Liver (tissue), 8 donors: ENCODE measurements at regions not wholly inside any gene's neighbourhood (a gene's known extent, or its start where the extent isn't known, plus 50 kb on each side); places are given as distances from the start of the nearest gene placed in this dataset.

Experiments used
- DNase-seq: peaks from one replicate; pipeline ENCODE4 v3.0.0-alpha.2; 2017; ENCODE audit warnings: low spot score
- H3K27ac ChIP-seq, 2 donors: one replicate each; pipeline ENCODE4 v1.7.0; 2013; ENCODE audit warnings: inconsistent platforms in 2 of 2, low read length in 2 of 2, control low read depth in 1 of 2, low read depth in 1 of 2, mild to moderate bottlenecking in 1 of 2
- H3K27me3 ChIP-seq, 4 donors: one replicate each; pipeline versions ENCODE4 v1.6.1 to v1.7.0; 2013; ENCODE audit warnings: low read length in 3 of 4, inconsistent platforms in 1 of 4, mild to moderate bottlenecking in 1 of 4, moderate library complexity in 1 of 4; ENCODE audit not compliant: control insufficient read depth in 4 of 4, insufficient read depth in 4 of 4
- H3K36me3 ChIP-seq, 4 donors: one replicate each; pipeline versions ENCODE4 v1.6.1 to v1.7.0; 2013; ENCODE audit warnings: low read length in 3 of 4, mild to moderate bottlenecking in 3 of 4, low read depth in 1 of 4, moderate library complexity in 1 of 4; ENCODE audit not compliant: control insufficient read depth in 4 of 4, insufficient read depth in 3 of 4
- H3K4me1 ChIP-seq, 4 donors: one replicate each; pipeline versions ENCODE4 v1.6.1 to v1.7.0; 2013; ENCODE audit warnings: low read length in 3 of 4, mild to moderate bottlenecking in 3 of 4, moderate library complexity in 1 of 4; ENCODE audit not compliant: control insufficient read depth in 4 of 4, insufficient read depth in 4 of 4
- H3K4me3 ChIP-seq, 3 donors: one replicate each; pipeline versions ENCODE4 v1.6.1 to v1.7.0; 2013; ENCODE audit warnings: low read length in 3 of 3, control low read depth in 1 of 3, low read depth in 1 of 3, mild to moderate bottlenecking in 1 of 3
- H3K9ac ChIP-seq, 2 donors: one replicate each; pipeline ENCODE4 v1.7.0; 2013; ENCODE audit warnings: low read length in 2 of 2, mild to moderate bottlenecking in 2 of 2, moderate library complexity in 2 of 2, control low read depth in 1 of 2, low read depth in 1 of 2
- H3K9me3 ChIP-seq, 4 donors: one replicate each; pipeline versions ENCODE4 v1.6.1 to v1.7.0; 2013; ENCODE audit warnings: low read length in 3 of 4; ENCODE audit not compliant: control insufficient read depth in 4 of 4
- ATF3 ChIP-seq: IDR thresholded peaks from 2 replicates; pipeline ENCODE4 v1.6.1; 2016; ENCODE audit warnings: antibody characterized with exemption
- CTCF ChIP-seq: fragments of 150-350 bp; IDR thresholded peaks from 2 replicates; pipeline ENCODE4 v1.5.1; 2017; ENCODE audit warnings: improper control_type of control experiment, low read depth, low read length; ENCODE audit not compliant: missing input control
- EGR1 ChIP-seq, 2 donors: IDR thresholded peaks; 2 replicates each; pipeline ENCODE4 v1.6.1; 2016 to 2018; ENCODE audit warnings: antibody characterized with exemption in 2 of 2, low read depth in 2 of 2
- FOXA1 ChIP-seq: IDR thresholded peaks from 2 replicates; pipeline ENCODE4 v1.6.1; 2016; ENCODE audit warnings: antibody characterized with exemption
- FOXA2 ChIP-seq: IDR thresholded peaks from 2 replicates; pipeline ENCODE4 v1.6.1; 2016; ENCODE audit warnings: antibody characterized with exemption
- GABPA ChIP-seq, 2 donors: IDR thresholded peaks in 1 of 2; conservative IDR thresholded peaks in 1 of 2; 2 replicates each; pipeline ENCODE4 v1.6.1; 2016; ENCODE audit warnings: antibody characterized with exemption in 2 of 2, mild to moderate bottlenecking in 1 of 2, moderate library complexity in 1 of 2
- HNF4A ChIP-seq, 2 donors: conservative IDR thresholded peaks; 2 replicates each; pipeline ENCODE4 v1.6.1; 2016; ENCODE audit warnings: antibody characterized with exemption in 2 of 2, mild to moderate bottlenecking in 2 of 2
- HNF4G ChIP-seq: IDR thresholded peaks from 2 replicates; pipeline ENCODE4 v1.6.1; 2016; ENCODE audit warnings: antibody characterized with exemption
- JUND ChIP-seq, 2 donors: IDR thresholded peaks; 2 replicates each; pipeline ENCODE4 v1.6.1; 2016; ENCODE audit warnings: antibody characterized with exemption in 2 of 2
- MAX ChIP-seq: IDR thresholded peaks from 2 replicates; pipeline ENCODE4 v1.6.1; 2016; ENCODE audit warnings: antibody characterized with exemption
- NR2F2 ChIP-seq: IDR thresholded peaks from 2 replicates; pipeline ENCODE4 v1.6.1; 2016; ENCODE audit warnings: antibody characterized with exemption
- RAD21 ChIP-seq, 2 donors: IDR thresholded peaks; 2 replicates each; pipeline ENCODE4 v1.6.1; 2016; ENCODE audit warnings: antibody characterized with exemption in 2 of 2, mild to moderate bottlenecking in 2 of 2
- REST ChIP-seq: IDR thresholded peaks from 2 replicates; pipeline ENCODE4 v1.6.1; 2016; ENCODE audit warnings: antibody characterized with exemption, mild to moderate bottlenecking
- RXRA ChIP-seq, 2 donors: IDR thresholded peaks; 2 replicates each; pipeline ENCODE4 v1.6.1; 2017 to 2018; ENCODE audit warnings: antibody characterized with exemption in 2 of 2, mild to moderate bottlenecking in 1 of 2
- SP1 ChIP-seq: IDR thresholded peaks from 2 replicates; pipeline ENCODE4 v1.6.1; 2018; ENCODE audit warnings: antibody characterized with exemption, mild to moderate bottlenecking
- TAF1 ChIP-seq: conservative IDR thresholded peaks from 2 replicates; pipeline ENCODE4 v1.6.1; 2016; ENCODE audit warnings: antibody characterized with exemption, mild to moderate bottlenecking
- YY1 ChIP-seq: IDR thresholded peaks from 2 replicates; pipeline ENCODE4 v1.6.1; 2016; ENCODE audit warnings: antibody characterized with exemption, mild to moderate bottlenecking
- ZBTB33 ChIP-seq: IDR thresholded peaks from 2 replicates; pipeline ENCODE4 v1.6.1; 2016; ENCODE audit warnings: antibody characterized with exemption
- WGBS: extraction: QIAGEN DNeasy Blood & Tissue Kit; methylation state at CpG from one replicate; pipeline ENCODE4 v1.1.7; 2013; 5-methylcytosine and 5-hydroxymethylcytosine counted together
- donor health status: healthy.
- donor health status: healthy.
- donor health status: healthy.
- donor health status: healthy.
- donor health status: healthy.

- H3K36me3 ChIP-seq, result no peaks in the 10 kb centered on the region
- DNase-seq, result no peak
- H3K4me1 ChIP-seq, result no peaks in the 10 kb centered on the region
- no peak overlapping the region for H3K27ac ChIP-seq
- no peaks in the 10 kb centered on the region for H3K9me3 ChIP-seq
- H3K4me3 ChIP-seq, result no peak overlapping the region
- H3K27me3 ChIP-seq, result no peaks in the 10 kb centered on the region
- TF ChIP-seq FOXA2 (no peak), GABPA (IDR thresholded peaks at IDR 0.05 in 1 of 2, conservative IDR thresholded peaks at IDR 0.05 in 1 of 2) (no peak), CTCF (no peak), HNF4G (no peak), RAD21 (IDR thresholded peaks at IDR 0.05) (no peak), RXRA (IDR thresholded peaks at IDR 0.05) (no peak), FOXA1 (no peak), SP1 (no peak), JUND (IDR thresholded peaks at IDR 0.05) (no peak), NR2F2 (no peak), ZBTB33 (no peak), REST (no peak), HNF4A (conservative IDR thresholded peaks at IDR 0.05) (no peak), ATF3 (no peak), EGR1 (IDR thresholded peaks at IDR 0.05; ENCODE audit: low read depth in 2 of 2) (no peak), YY1 (no peak), TAF1 (no peak), MAX (no peak)
- H3K9ac ChIP-seq, result no peak overlapping the region
- 21% methylated on average over 1 of the region's 1 CpG for WGBS
Observed at GRCh38 chr14:80325688-80326087, 114.4 kb upstream of the DIO2 start.

GRCh38 chr14:80325112-80325511, 113.8 kb upstream of the DIO2 start:
- H3K4me1 ChIP-seq, result no peaks in the 10 kb centered on the region
- H3K4me3 ChIP-seq, result no peak overlapping the region
- H3K27ac ChIP-seq, result no peak overlapping the region
- no peaks in the 10 kb centered on the region for H3K9me3 ChIP-seq
- no peaks in the 10 kb centered on the region for H3K36me3 ChIP-seq
- no peaks in the 10 kb centered on the region for H3K27me3 ChIP-seq
- 79% methylated on average over 6 of the region's 6 CpGs for WGBS
- no peak for TF ChIP-seq TAF1
- TF ChIP-seq HNF4A (conservative IDR thresholded peaks at IDR 0.05), result no peak
- TF ChIP-seq CTCF, result no peak
- TF ChIP-seq YY1, result no peak
- no peak for TF ChIP-seq EGR1 (IDR thresholded peaks at IDR 0.05; ENCODE audit: low read depth in 2 of 2)
- no peak for TF ChIP-seq FOXA2
- no peak for TF ChIP-seq HNF4G
- no peak for TF ChIP-seq RAD21 (IDR thresholded peaks at IDR 0.05)
- TF ChIP-seq GABPA (IDR thresholded peaks at IDR 0.05 in 1 of 2, conservative IDR thresholded peaks at IDR 0.05 in 1 of 2), result no peak
- no peak for TF ChIP-seq RXRA (IDR thresholded peaks at IDR 0.05)
- no peak for TF ChIP-seq ATF3
- H3K9ac ChIP-seq, result no peak overlapping the region
- DNase-seq, result no peak
